Neuron (in vitro differentiated cells): ENCODE measurements at regions not wholly inside any gene's neighbourhood (a gene's known extent, or its start where the extent isn't known, plus 50 kb on each side); places are given as distances from the start of the nearest gene placed in this dataset.

Experiments used
- H2AFZ ChIP-seq: one replicate; pipeline ENCODE4 v1.6.1; 2013; ENCODE audit warnings: low read depth, mild to moderate bottlenecking, inconsistent platforms, low read length, moderate library complexity
- H3K27me3 ChIP-seq: one replicate; pipeline ENCODE4 v1.6.1; 2013; ENCODE audit warnings: low read length; ENCODE audit not compliant: insufficient read depth
- H3K36me3 ChIP-seq: one replicate; pipeline ENCODE4 v1.6.1; 2013; ENCODE audit warnings: low read length; ENCODE audit not compliant: insufficient read depth
- H3K4me1 ChIP-seq: one replicate; pipeline ENCODE4 v1.6.1; 2013; ENCODE audit warnings: low read length; ENCODE audit not compliant: insufficient read depth
- H3K4me3 ChIP-seq: 2 replicates; pipeline ENCODE4 v1.5.1; 2013; ENCODE audit warnings: mild to moderate bottlenecking, low read length, moderate library complexity
- H3K9me3 ChIP-seq: one replicate; pipeline ENCODE4 v1.6.1; 2013; ENCODE audit warnings: low read length

- H3K9me3 ChIP-seq = no peaks in the 10 kb centered on the region
- peaks cover 3% of the 10 kb centered on the region for H3K4me1 ChIP-seq
- no peaks in the 10 kb centered on the region for H3K27me3 ChIP-seq
- no peaks in the 10 kb centered on the region for H3K36me3 ChIP-seq
- no peak overlapping the region for H3K4me3 ChIP-seq
- no peak overlapping the region for H2AFZ ChIP-seq
Measured at GRCh38 chr5:108638021-108638420, 109.7 kb upstream of the FER start.

- no peaks in the 10 kb centered on the region for H3K27me3 ChIP-seq
- no peaks in the 10 kb centered on the region for H3K9me3 ChIP-seq
- no peak overlapping the region for H2AFZ ChIP-seq
- H3K4me3 ChIP-seq = no peak overlapping the region
- peaks cover 2% of the 10 kb centered on the region for H3K4me1 ChIP-seq
- H3K36me3 ChIP-seq = no peaks in the 10 kb centered on the region
Measured at GRCh38 chr5:108637134-108637533, 110.6 kb upstream of the FER start.

GRCh38 chr5:108636135-108636853 lies 111.4 kb upstream of the FER start:
- H3K36me3 ChIP-seq = no peaks in the 10 kb centered on the region
- H3K4me1 ChIP-seq = no peaks in the 10 kb centered on the region
- H3K4me3 ChIP-seq = no peak overlapping the region
- H2AFZ ChIP-seq = no peak overlapping the region
- H3K9me3 ChIP-seq = no peaks in the 10 kb centered on the region
- H3K27me3 ChIP-seq = no peaks in the 10 kb centered on the region

- Histone ChIP-seq H3K27me3 (no peaks in the 10 kb centered on the region), H3K4me3 (no peak overlapping the region), H3K36me3 (no peaks in the 10 kb centered on the region), H3K9me3 (no peaks in the 10 kb centered on the region), H2AFZ (no peak overlapping the region), H3K4me1 (no peaks in the 10 kb centered on the region)
Measured at GRCh38 chr5:108634617-108635288, 112.9 kb upstream of the FER start.

GRCh38 chr5:108634010-108634616 lies 113.6 kb upstream of the FER start:
- H3K9me3 ChIP-seq = no peaks in the 10 kb centered on the region
- H3K4me1 ChIP-seq = no peaks in the 10 kb centered on the region
- H3K4me3 ChIP-seq = no peak overlapping the region
- H2AFZ ChIP-seq = no peak overlapping the region
- no peaks in the 10 kb centered on the region for H3K27me3 ChIP-seq
- H3K36me3 ChIP-seq = no peaks in the 10 kb centered on the region

GRCh38 chr5:108629779-108630528 lies 117.7 kb upstream of the FER start:
- peaks cover 3% of the 10 kb centered on the region for H3K4me1 ChIP-seq
- no peak overlapping the region for H3K4me3 ChIP-seq
- no peaks in the 10 kb centered on the region for H3K36me3 ChIP-seq
- H2AFZ ChIP-seq = no peak overlapping the region
- H3K9me3 ChIP-seq = no peaks in the 10 kb centered on the region
- H3K27me3 ChIP-seq = no peaks in the 10 kb centered on the region

- peaks cover 3% of the 10 kb centered on the region for H3K4me1 ChIP-seq
- no peak overlapping the region for H3K4me3 ChIP-seq
- no peak overlapping the region for H2AFZ ChIP-seq
- H3K9me3 ChIP-seq = no peaks in the 10 kb centered on the region
- H3K36me3 ChIP-seq = no peaks in the 10 kb centered on the region
- no peaks in the 10 kb centered on the region for H3K27me3 ChIP-seq
Measured at GRCh38 chr5:108625654-108626053, 122.0 kb upstream of the FER start.

- no peak overlapping the region for H3K4me3 ChIP-seq
- H3K27me3 ChIP-seq = no peaks in the 10 kb centered on the region
- no peaks in the 10 kb centered on the region for H3K9me3 ChIP-seq
- no peak overlapping the region for H2AFZ ChIP-seq
- H3K4me1 ChIP-seq = peaks cover 3% of the 10 kb centered on the region
- no peaks in the 10 kb centered on the region for H3K36me3 ChIP-seq
Measured at GRCh38 chr5:108623826-108624225, 123.9 kb upstream of the FER start.

GRCh38 chr5:108620516-108620915 lies 127.2 kb upstream of the FER start:
- Histone ChIP-seq H3K36me3 (no peaks in the 10 kb centered on the region), H3K9me3 (no peaks in the 10 kb centered on the region), H2AFZ (no peak overlapping the region), H3K4me3 (no peak overlapping the region), H3K27me3 (no peaks in the 10 kb centered on the region), H3K4me1 (no peaks in the 10 kb centered on the region)

- Histone ChIP-seq H3K4me3 (no peak overlapping the region), H2AFZ (no peak overlapping the region), H3K36me3 (no peaks in the 10 kb centered on the region), H3K9me3 (no peaks in the 10 kb centered on the region), H3K27me3 (no peaks in the 10 kb centered on the region), H3K4me1 (no peaks in the 10 kb centered on the region)
Measured at GRCh38 chr5:108619815-108620214, 127.9 kb upstream of the FER start.

GRCh38 chr5:108617467-108618435 lies 129.9 kb upstream of the FER start:
- no peak overlapping the region for H3K4me3 ChIP-seq
- no peaks in the 10 kb centered on the region for H3K36me3 ChIP-seq
- H3K27me3 ChIP-seq = no peaks in the 10 kb centered on the region
- no peaks in the 10 kb centered on the region for H3K9me3 ChIP-seq
- H2AFZ ChIP-seq = no peak overlapping the region
- H3K4me1 ChIP-seq = no peaks in the 10 kb centered on the region

- Histone ChIP-seq H3K4me1 (no peaks in the 10 kb centered on the region), H3K27me3 (no peaks in the 10 kb centered on the region), H2AFZ (no peak overlapping the region), H3K36me3 (no peaks in the 10 kb centered on the region), H3K4me3 (no peak overlapping the region), H3K9me3 (no peaks in the 10 kb centered on the region)
Measured at GRCh38 chr5:108615216-108615615, 132.5 kb upstream of the FER start.
